H1 (cell line): ENCODE measurements at regions not wholly inside any gene's neighbourhood (a gene's known extent, or its start where the extent isn't known, plus 50 kb on each side); places are given as distances from the start of the nearest gene placed in this dataset.

Source experiments
- BRCA1 ChIP-seq: IDR thresholded peaks from 2 replicates; pipeline ENCODE4 v1.6.1; 2012; ENCODE audit warnings: low read depth, low read length, improper control_type of control experiment
- EGR1 ChIP-seq: IDR thresholded peaks from 2 replicates; pipeline ENCODE4 v1.6.1; 2011; ENCODE audit warnings: low read depth, low read length, borderline replicate concordance
- SP2 ChIP-seq: IDR thresholded peaks from 2 replicates; pipeline ENCODE4 v1.6.1; 2012; ENCODE audit warnings: mild to moderate bottlenecking, low read length, inconsistent platforms
- SUZ12 ChIP-seq: fragments of 200-600 bp; sonication (generic); IDR thresholded peaks from 2 replicates; pipeline ENCODE4 v1.6.1; 2012; ENCODE audit warnings: mild to moderate bottlenecking, inconsistent platforms, low read length, moderate library complexity, mixed read lengths
- TAF7 ChIP-seq: optimal IDR thresholded peaks from 2 replicates; pipeline ENCODE3; 2011; ENCODE audit warnings: low read depth, mild to moderate bottlenecking, inconsistent platforms, low read length, moderate library complexity, borderline replicate concordance

DNA sequence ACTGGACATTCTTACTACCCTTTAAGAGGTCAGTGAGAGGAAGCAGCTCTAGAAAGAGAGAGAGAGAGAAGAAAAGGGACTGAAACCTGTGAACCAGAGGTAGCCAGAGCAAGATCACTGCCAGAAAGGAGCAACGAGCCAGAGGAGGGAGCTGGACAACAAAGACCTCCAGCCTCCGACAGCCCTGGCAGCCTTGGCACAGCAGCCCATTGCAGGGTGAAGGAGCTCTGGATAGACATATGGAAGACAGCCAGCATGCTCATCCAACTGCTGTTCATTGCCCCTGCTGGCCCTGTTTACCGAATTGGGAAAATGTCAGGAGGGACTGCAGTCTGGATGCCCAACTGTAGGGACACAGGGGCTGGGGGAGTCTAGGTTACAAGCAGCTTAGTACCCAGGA lies 228.4 kb upstream of the SLC35G4 start (continued):
- TF ChIP-seq EGR1 (no peak), BRCA1 (no peak), TAF7 (no peak), SUZ12 (no peak), SP2 (no peak)
